Suprapubic skin (tissue), 4 donors: ENCODE measurements at regions not wholly inside any gene's neighbourhood (a gene's known extent, or its start where the extent isn't known, plus 50 kb on each side); places are given as distances from the start of the nearest gene placed in this dataset.

Source experiments
- DNase-seq, 2 donors: peaks; one replicate each; pipeline ENCODE4 v3.0.0-alpha.2; 2019; ENCODE audit warnings: low spot score in 2 of 2
- H3K27ac ChIP-seq: fragments of 200-600 bp; sonication (generic); one replicate; pipeline ENCODE4 v1.5.1; 2019
- H3K27me3 ChIP-seq: fragments of 200-600 bp; sonication (generic); one replicate; pipeline ENCODE4 v1.5.1; 2019
- H3K36me3 ChIP-seq: fragments of 200-600 bp; sonication (generic); one replicate; pipeline ENCODE4 v1.5.1; 2019
- H3K4me1 ChIP-seq: fragments of 200-600 bp; sonication (generic); one replicate; pipeline ENCODE4 v1.5.1; 2019
- H3K4me3 ChIP-seq: fragments of 200-600 bp; sonication (generic); one replicate; pipeline ENCODE4 v1.5.1; 2019; ENCODE audit warnings: mild to moderate bottlenecking
- H3K9me3 ChIP-seq: fragments of 200-600 bp; sonication (generic); one replicate; pipeline ENCODE4 v1.5.1; 2019
- CTCF ChIP-seq, 2 donors: fragments of 200-600 bp in 1 of 2; fragments of 450-650 bp in 1 of 2; sonication (generic) in 1 of 2; IDR thresholded peaks; one replicate each; pipeline ENCODE4 v1.5.1; 2016 to 2019; ENCODE audit warnings: antibody characterized with exemption in 2 of 2, mild to moderate bottlenecking in 1 of 2, moderate library complexity in 1 of 2
- EP300 ChIP-seq: sonication (generic); formaldehyde crosslinking; IDR thresholded peaks from one replicate; pipeline ENCODE4 v1.6.1; 2017; ENCODE audit warnings: antibody characterized with exemption
- POLR2A ChIP-seq, 2 donors: fragments of 450-650 bp; IDR thresholded peaks; one replicate each; pipeline ENCODE4 v1.6.1; 2017; ENCODE audit warnings: antibody characterized with exemption in 2 of 2, mild to moderate bottlenecking in 2 of 2, moderate library complexity in 2 of 2
- POLR2AphosphoS5 ChIP-seq, 3 donors: sonication (generic); formaldehyde crosslinking; IDR thresholded peaks; one replicate each; pipeline ENCODE4 v1.6.1; 2017; ENCODE audit warnings: antibody characterized with exemption in 3 of 3
- WGBS: methylation state at CpG from one replicate; pipeline ENCODE4 v1.1.5; 2018; 5-methylcytosine and 5-hydroxymethylcytosine counted together

GRCh38 chr3:67884345-67884744 is 229.9 kb upstream of the SUCLG2 start:
- 57% methylated on average over 1 of the region's 1 CpG for WGBS
- H3K36me3 ChIP-seq: no peaks in the 10 kb centered on the region
- no peak overlapping the region for H3K4me3 ChIP-seq
- no peak overlapping the region for H3K27ac ChIP-seq
- no peaks in the 10 kb centered on the region for H3K9me3 ChIP-seq
- no peaks in the 10 kb centered on the region for H3K4me1 ChIP-seq
- H3K27me3 ChIP-seq: no peaks in the 10 kb centered on the region
- no peak for DNase-seq
- TF ChIP-seq POLR2AphosphoS5 (IDR thresholded peaks at IDR 0.05) (no peak), EP300 (no peak)

GRCh38 chr3:67883766-67884165 is 229.4 kb upstream of the SUCLG2 start:
- no peak overlapping the region for H3K4me3 ChIP-seq
- no peak for DNase-seq
- TF ChIP-seq POLR2AphosphoS5 (IDR thresholded peaks at IDR 0.05) (no peak), CTCF (IDR thresholded peaks at IDR 0.05) (no peak), POLR2A (IDR thresholded peaks at IDR 0.05) (no peak), EP300 (no peak)
- WGBS: 53% methylated on average over 2 of the region's 2 CpGs
- no peaks in the 10 kb centered on the region for H3K36me3 ChIP-seq
- no peaks in the 10 kb centered on the region for H3K9me3 ChIP-seq
- H3K27ac ChIP-seq: no peak overlapping the region
- H3K27me3 ChIP-seq: no peaks in the 10 kb centered on the region
- H3K4me1 ChIP-seq: no peaks in the 10 kb centered on the region

- TF ChIP-seq POLR2AphosphoS5 (IDR thresholded peaks at IDR 0.05): no peak
- TF ChIP-seq CTCF (IDR thresholded peaks at IDR 0.05): no peak
- TF ChIP-seq EP300: no peak
- TF ChIP-seq POLR2A (IDR thresholded peaks at IDR 0.05): no peak
- no peak overlapping the region for H3K27ac ChIP-seq
- DNase-seq: no peak
- whole genome bisulfite sequencing: 78% methylated on average over 5 of the region's 5 CpGs
- H3K4me3 ChIP-seq: no peak overlapping the region
- no peaks in the 10 kb centered on the region for H3K27me3 ChIP-seq
- no peaks in the 10 kb centered on the region for H3K4me1 ChIP-seq
- H3K36me3 ChIP-seq: no peaks in the 10 kb centered on the region
- no peaks in the 10 kb centered on the region for H3K9me3 ChIP-seq
Observed at GRCh38 chr3:67882981-67883380, 228.6 kb upstream of the SUCLG2 start.

- H3K4me3 ChIP-seq: no peak overlapping the region
- H3K9me3 ChIP-seq: no peaks in the 10 kb centered on the region
- H3K36me3 ChIP-seq: no peaks in the 10 kb centered on the region
- no peaks in the 10 kb centered on the region for H3K4me1 ChIP-seq
- 80% methylated on average over 2 of the region's 2 CpGs for WGBS
- H3K27me3 ChIP-seq: no peaks in the 10 kb centered on the region
- H3K27ac ChIP-seq: no peak overlapping the region
- TF ChIP-seq POLR2AphosphoS5 (IDR thresholded peaks at IDR 0.05) (no peak), POLR2A (IDR thresholded peaks at IDR 0.05) (no peak), CTCF (IDR thresholded peaks at IDR 0.05) (no peak), EP300 (no peak)
- DNase-seq: no peak
Observed at GRCh38 chr3:67876261-67876660, 221.8 kb upstream of the SUCLG2 start.

- no peak for DNase-seq
- H3K36me3 ChIP-seq: no peaks in the 10 kb centered on the region
- H3K4me3 ChIP-seq: no peak overlapping the region
- H3K27ac ChIP-seq: no peak overlapping the region
- no peaks in the 10 kb centered on the region for H3K27me3 ChIP-seq
- H3K9me3 ChIP-seq: no peaks in the 10 kb centered on the region
- no peaks in the 10 kb centered on the region for H3K4me1 ChIP-seq
- TF ChIP-seq EP300 (no peak), CTCF (IDR thresholded peaks at IDR 0.05) (no peak), POLR2A (IDR thresholded peaks at IDR 0.05) (no peak), POLR2AphosphoS5 (IDR thresholded peaks at IDR 0.05) (no peak)
- 67% methylated on average over 3 of the region's 3 CpGs for WGBS
Observed at GRCh38 chr3:67875858-67876257, 221.4 kb upstream of the SUCLG2 start.

GRCh38 chr3:67875338-67875737 is 220.9 kb upstream of the SUCLG2 start:
- no peak for DNase-seq
- Histone ChIP-seq H3K36me3 (no peaks in the 10 kb centered on the region), H3K9me3 (no peaks in the 10 kb centered on the region), H3K27me3 (no peaks in the 10 kb centered on the region), H3K4me3 (no peak overlapping the region), H3K27ac (no peak overlapping the region), H3K4me1 (no peaks in the 10 kb centered on the region)
- TF ChIP-seq POLR2AphosphoS5 (IDR thresholded peaks at IDR 0.05): no peak
- no peak for TF ChIP-seq EP300
- TF ChIP-seq POLR2A (IDR thresholded peaks at IDR 0.05): no peak
- TF ChIP-seq CTCF (IDR thresholded peaks at IDR 0.05): no peak
- 60% methylated on average over 4 of the region's 4 CpGs for WGBS
